ENCODE measurements at regions not wholly inside any gene's neighbourhood (a gene's known extent, or its start where the extent isn't known, plus 50 kb on each side); places are given as distances from the start of the nearest gene placed in this dataset.

- no peak for DNase-seq (ENCODE audit: low read depth in 1 of 2, low spot score in 1 of 2)
Observed at GRCh38 chr20:59547596-59547995, 56.7 kb upstream of the PHACTR3 start.

All from stimulated activated CD4-positive, alpha-beta T cell treated with anti-CD3 and anti-CD28 coated beads, Interleukin-15, amount 100 ng/mL, for 1 hour (primary cell).